ENCODE measurements at regions not wholly inside any gene's neighbourhood (a gene's known extent, or its start where the extent isn't known, plus 50 kb on each side); places are given as distances from the start of the nearest gene placed in this dataset.

- WGBS (ENCODE audit: insufficient coverage, low coverage, missing lambda C conversion rate): 0% methylated on average over 1 of the region's 1 CpG
- FAIRE-seq (no peak), ATAC-seq (no peak), DNase-seq (ENCODE audit: extremely low read depth in 1 of 4, low spot score in 3 of 4) (no peak)
- Histone ChIP-seq H3K9me3 (replicated peaks; ENCODE audit: control insufficient read depth, insufficient read depth, low read depth, low read length) (no peaks in the 10 kb centered on the region), H3K79me2 (ENCODE audit: control insufficient read depth, insufficient read depth, low read length) (no peaks in the 10 kb centered on the region), H3K27me3 (ENCODE audit: control insufficient read depth in 2 of 2, insufficient read depth in 2 of 2, low read length in 2 of 2) (no peaks in the 10 kb centered on the region), H3K27ac (ENCODE audit: extremely low read depth, low read depth, low read length) (no peak overlapping the region), H3K9ac (ENCODE audit: insufficient read depth in 1 of 2, low read depth in 2 of 2, low read length in 2 of 2) (no peak overlapping the region), H3K9me1 (ENCODE audit: control insufficient read depth, insufficient read depth, low read length) (no peaks in the 10 kb centered on the region), H2AFZ (ENCODE audit: low read depth, low read length) (no peak overlapping the region), H3K36me3 (ENCODE audit: control insufficient read depth, insufficient read depth, low read length) (no peaks in the 10 kb centered on the region), H3K4me2 (ENCODE audit: insufficient read depth, low read length) (no peak overlapping the region), H3K4me1 (replicated peaks in 1 of 2; ENCODE audit: control insufficient read depth in 2 of 2, insufficient read depth in 2 of 2, low read length in 2 of 2) (no peaks in the 10 kb centered on the region), H3K4me3 (no peak overlapping the region), H4K20me1 (replicated peaks; ENCODE audit: control insufficient read depth, insufficient read depth, low read length) (no peaks in the 10 kb centered on the region)
- in situ Hi-C loops (cut with MboI) (no loop called here), intact Hi-C loops (cut with micrococcal nuclease) (no loop called here)
- BruUV-seq (replicated peaks): no TSS peak
- ChIA-PET CTCF (ENCODE audit: low intra/inter-chr PET ratio) (no interaction called here), POLR2A (no interaction called here)
- TF ChIP-seq ZNF668 (CRISPR knock-in tag; IDR thresholded peaks at IDR 0.05) (no peak), SP1 (CRISPR knock-in tag; IDR thresholded peaks at IDR 0.05) (no peak), RAD21 (CRISPR knock-in tag; conservative IDR thresholded peaks at IDR 0.05 in 1 of 2, IDR thresholded peaks at IDR 0.05 in 1 of 2) (no peak), CC2D1A (IDR thresholded peaks at IDR 0.05) (no peak), EHMT2 (IDR thresholded peaks at IDR 0.05) (no peak), MAX (CRISPR knock-in tag; IDR thresholded peaks at IDR 0.05) (no peak), ZNF583 (CRISPR knock-in tag; IDR thresholded peaks at IDR 0.05) (no peak), ARHGAP35 (IDR thresholded peaks at IDR 0.05; ENCODE audit: partially characterized antibody) (no peak), ZBTB7A (IDR thresholded peaks at IDR 0.05; ENCODE audit: borderline replicate concordance, control insufficient read depth, low read depth, low read length) (no peak), MYC (IDR thresholded peaks at IDR 0.05; ENCODE audit: low read depth, low read length) (no peak), MYC (CRISPR knock-in tag; IDR thresholded peaks at IDR 0.05; ENCODE audit: borderline replicate concordance, low read depth) (no peak), ZNF444 (CRISPR knock-in tag; IDR thresholded peaks at IDR 0.05) (no peak), ZNF263 (CRISPR knock-in tag; IDR thresholded peaks at IDR 0.05; ENCODE audit: borderline replicate concordance) (no peak), POLR2A (conservative IDR thresholded peaks at IDR 0.05) (no peak)
Measured at GRCh38 chr3:70774641-70775040, 462.2 kb upstream of the MDFIC2 start.
